IgD-negative memory B cell (primary cell): ENCODE measurements at regions not wholly inside any gene's neighbourhood (a gene's known extent, or its start where the extent isn't known, plus 50 kb on each side); places are given as distances from the start of the nearest gene placed in this dataset.
"Not testable (repeated sequence)": the region's sequence is repeated elsewhere in the genome, so short reads cannot be mapped to it uniquely, and the experiment has no call there.

Experiments used
- H3K27ac Mint-ChIP-seq, 3 donors: one replicate each; pipeline ENCODE4 v1.8.0; 2020 to 2022; ENCODE audit warnings: mild to moderate bottlenecking in 3 of 3, mixed read lengths in 3 of 3, moderate library complexity in 1 of 3
- H3K27me3 Mint-ChIP-seq: one replicate; pipeline ENCODE4 v1.8.0; 2021; ENCODE audit warnings: mixed read lengths
- H3K36me3 Mint-ChIP-seq: one replicate; pipeline ENCODE4 v1.8.0; 2020; ENCODE audit warnings: mild to moderate bottlenecking, mixed read lengths
- H3K4me1 Mint-ChIP-seq, 3 donors: one replicate each; pipeline ENCODE4 v1.8.0; 2020 to 2022; ENCODE audit warnings: mixed read lengths in 3 of 3, mild to moderate bottlenecking in 1 of 3
- H3K4me3 Mint-ChIP-seq, 4 donors: one replicate each; pipeline ENCODE4 v1.8.0; 2020 to 2022; ENCODE audit warnings: mild to moderate bottlenecking in 4 of 4, mixed read lengths in 4 of 4, moderate library complexity in 3 of 4
- H3K9me3 Mint-ChIP-seq, 3 donors: one replicate each; pipeline ENCODE4 v1.8.0; 2020 to 2021; ENCODE audit warnings: mixed read lengths in 3 of 3, mild to moderate bottlenecking in 1 of 3

GRCh38 chr11:33434294-33434693 lies 177.1 kb downstream of the HIPK3 start:
- H3K27ac Mint-ChIP-seq, result no peak overlapping the region
- peaks cover 4% of the 10 kb centered on the region for H3K27me3 Mint-ChIP-seq
- H3K4me1 Mint-ChIP-seq, result peaks cover 0 to 1% (median 0%) of the 10 kb centered on the region in 3 donors
- H3K4me3 Mint-ChIP-seq, result no peak overlapping the region
- H3K9me3 Mint-ChIP-seq, result peaks cover 0 to 15% (median 10%) of the 10 kb centered on the region in 3 donors
- H3K36me3 Mint-ChIP-seq, result no peaks in the 10 kb centered on the region

- H3K36me3 Mint-ChIP-seq, H3K4me1 Mint-ChIP-seq, H3K4me3 Mint-ChIP-seq, H3K9me3 Mint-ChIP-seq, H3K27me3 Mint-ChIP-seq, H3K27ac Mint-ChIP-seq: not testable (repeated sequence)
Observed at GRCh38 chr11:33428435-33428834, 171.3 kb downstream of the HIPK3 start.

GRCh38 chr11:33420959-33421566 lies 163.9 kb downstream of the HIPK3 start:
- peaks cover 5% of the 10 kb centered on the region for H3K27me3 Mint-ChIP-seq
- H3K36me3 Mint-ChIP-seq, result no peaks in the 10 kb centered on the region
- H3K27ac Mint-ChIP-seq, result no peak overlapping the region
- H3K9me3 Mint-ChIP-seq, result no peaks in the 10 kb centered on the region
- H3K4me1 Mint-ChIP-seq, result peaks cover 0 to under 1% (median 0%) of the 10 kb centered on the region in 3 donors
- no peak overlapping the region for H3K4me3 Mint-ChIP-seq

- H3K4me1 Mint-ChIP-seq, result no peaks in the 10 kb centered on the region
- peaks cover 5% of the 10 kb centered on the region for H3K27me3 Mint-ChIP-seq
- H3K27ac Mint-ChIP-seq, result no peak overlapping the region
- no peaks in the 10 kb centered on the region for H3K36me3 Mint-ChIP-seq
- no peaks in the 10 kb centered on the region for H3K9me3 Mint-ChIP-seq
- H3K4me3 Mint-ChIP-seq, result no peak overlapping the region
Observed at GRCh38 chr11:33419924-33420323, 162.7 kb downstream of the HIPK3 start.

GRCh38 chr11:33417121-33417520 lies 159.9 kb downstream of the HIPK3 start:
- no peaks in the 10 kb centered on the region for H3K36me3 Mint-ChIP-seq
- peak overlapping the region in 1 of 3 donors; percentile 36 for H3K27ac Mint-ChIP-seq
- H3K27me3 Mint-ChIP-seq, result peaks cover 5% of the 10 kb centered on the region
- H3K4me3 Mint-ChIP-seq, result no peak overlapping the region
- no peaks in the 10 kb centered on the region for H3K9me3 Mint-ChIP-seq
- H3K4me1 Mint-ChIP-seq, result no peaks in the 10 kb centered on the region

GRCh38 chr11:33413301-33413700 lies 156.1 kb downstream of the HIPK3 start:
- peaks cover 5% of the 10 kb centered on the region for H3K27me3 Mint-ChIP-seq
- H3K4me3 Mint-ChIP-seq, result no peak overlapping the region
- H3K36me3 Mint-ChIP-seq, result no peaks in the 10 kb centered on the region
- no peaks in the 10 kb centered on the region for H3K4me1 Mint-ChIP-seq
- H3K27ac Mint-ChIP-seq, result no peak overlapping the region
- no peaks in the 10 kb centered on the region for H3K9me3 Mint-ChIP-seq

- Mint-ChIP-seq H3K36me3 (no peaks in the 10 kb centered on the region), H3K27me3 (peaks cover 4% of the 10 kb centered on the region), H3K4me1 (no peaks in the 10 kb centered on the region), H3K9me3 (no peaks in the 10 kb centered on the region), H3K4me3 (no peak overlapping the region), H3K27ac (no peak overlapping the region)
Observed at GRCh38 chr11:33412241-33412640, 155.1 kb downstream of the HIPK3 start.

GRCh38 chr11:33411751-33412150 lies 154.6 kb downstream of the HIPK3 start:
- Mint-ChIP-seq H3K4me3 (no peak overlapping the region), H3K27ac (no peak overlapping the region), H3K36me3 (no peaks in the 10 kb centered on the region), H3K9me3 (no peaks in the 10 kb centered on the region), H3K27me3 (peaks cover 3% of the 10 kb centered on the region), H3K4me1 (no peaks in the 10 kb centered on the region)

- peaks cover 3% of the 10 kb centered on the region for H3K27me3 Mint-ChIP-seq
- H3K9me3 Mint-ChIP-seq, result no peaks in the 10 kb centered on the region
- no peak overlapping the region for H3K4me3 Mint-ChIP-seq
Observed at GRCh38 chr11:33410086-33410765, 153.0 kb downstream of the HIPK3 start.

More at GRCh38 chr11:33410086-33410765, 153.0 kb downstream of the HIPK3 start:
- no peaks in the 10 kb centered on the region for H3K36me3 Mint-ChIP-seq
- no peaks in the 10 kb centered on the region for H3K4me1 Mint-ChIP-seq
- no peak overlapping the region for H3K27ac Mint-ChIP-seq
